Ascending aorta (tissue), 2 donors: ENCODE measurements at regions not wholly inside any gene's neighbourhood (a gene's known extent, or its start where the extent isn't known, plus 50 kb on each side); places are given as distances from the start of the nearest gene placed in this dataset.

Source experiments
- DNase-seq, 2 donors: peaks; one replicate each; pipeline ENCODE4 v3.0.0-alpha.2; 2019; ENCODE audit warnings: low spot score in 2 of 2
- H3K27ac ChIP-seq, 2 donors: fragments of 200-600 bp; sonication (generic); one replicate each; pipeline ENCODE4 v1.5.1; 2016 to 2017; ENCODE audit warnings: mild to moderate bottlenecking in 1 of 2
- H3K27me3 ChIP-seq: fragments of 200-600 bp; sonication (generic); one replicate; pipeline ENCODE4 v1.5.1; 2017
- H3K36me3 ChIP-seq, 2 donors: fragments of 200-600 bp; sonication (generic); one replicate each; pipeline ENCODE4 v1.5.1; 2016
- H3K4me1 ChIP-seq, 2 donors: fragments of 200-600 bp; sonication (generic); one replicate each; pipeline ENCODE4 v1.5.1; 2016 to 2017; ENCODE audit warnings: mild to moderate bottlenecking in 1 of 2
- H3K4me3 ChIP-seq, 2 donors: fragments of 200-600 bp; sonication (generic); one replicate each; pipeline ENCODE4 v1.5.1; 2016 to 2017; ENCODE audit warnings: mild to moderate bottlenecking in 1 of 2
- H3K9me3 ChIP-seq, 2 donors: fragments of 200-600 bp; sonication (generic); one replicate each; pipeline ENCODE4 v1.5.1; 2016
- intact Hi-C: fragments of 100-400 bp; cut with DNase I; formaldehyde crosslinking; loops from one replicate; pipeline ENCODE4 v1.15.1; 2023
- TF ChIP-seq, protein P1 (sequence below), 3 experiments: fragments of 200-600 bp in 2 of 3; fragments of 450-650 bp in 1 of 3; sonication (generic) in 2 of 3; IDR thresholded peaks; one replicate each; pipeline ENCODE4 v1.5.1; 2016 to 2019; ENCODE audit warnings: antibody characterized with exemption in 3 of 3, mild to moderate bottlenecking in 1 of 3, moderate library complexity in 1 of 3

DNA sequence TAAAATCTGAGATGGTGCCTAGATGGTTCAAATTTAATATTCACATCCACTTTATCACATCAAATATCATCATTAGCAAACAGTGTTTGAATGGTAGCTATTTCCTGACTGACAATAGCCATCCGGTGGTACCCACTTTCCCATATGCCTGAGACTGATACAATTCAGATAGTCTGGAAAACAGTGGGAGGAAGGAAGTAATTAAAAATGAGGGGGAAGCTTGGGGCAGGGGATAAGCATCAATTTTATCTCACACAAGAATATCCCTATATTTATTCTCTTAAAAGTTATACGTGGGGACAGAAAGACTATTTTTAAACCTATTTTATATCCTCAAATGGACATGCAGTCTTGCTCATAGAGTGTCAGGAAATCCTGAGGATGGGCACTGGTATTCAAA, 122.5 kb upstream of the GAP43 start:
- intact Hi-C loops, result no loop called here
- TF ChIP-seq, protein P1, sequence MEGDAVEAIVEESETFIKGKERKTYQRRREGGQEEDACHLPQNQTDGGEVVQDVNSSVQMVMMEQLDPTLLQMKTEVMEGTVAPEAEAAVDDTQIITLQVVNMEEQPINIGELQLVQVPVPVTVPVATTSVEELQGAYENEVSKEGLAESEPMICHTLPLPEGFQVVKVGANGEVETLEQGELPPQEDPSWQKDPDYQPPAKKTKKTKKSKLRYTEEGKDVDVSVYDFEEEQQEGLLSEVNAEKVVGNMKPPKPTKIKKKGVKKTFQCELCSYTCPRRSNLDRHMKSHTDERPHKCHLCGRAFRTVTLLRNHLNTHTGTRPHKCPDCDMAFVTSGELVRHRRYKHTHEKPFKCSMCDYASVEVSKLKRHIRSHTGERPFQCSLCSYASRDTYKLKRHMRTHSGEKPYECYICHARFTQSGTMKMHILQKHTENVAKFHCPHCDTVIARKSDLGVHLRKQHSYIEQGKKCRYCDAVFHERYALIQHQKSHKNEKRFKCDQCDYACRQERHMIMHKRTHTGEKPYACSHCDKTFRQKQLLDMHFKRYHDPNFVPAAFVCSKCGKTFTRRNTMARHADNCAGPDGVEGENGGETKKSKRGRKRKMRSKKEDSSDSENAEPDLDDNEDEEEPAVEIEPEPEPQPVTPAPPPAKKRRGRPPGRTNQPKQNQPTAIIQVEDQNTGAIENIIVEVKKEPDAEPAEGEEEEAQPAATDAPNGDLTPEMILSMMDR (IDR thresholded peaks at IDR 0.05), result no peak

DNA sequence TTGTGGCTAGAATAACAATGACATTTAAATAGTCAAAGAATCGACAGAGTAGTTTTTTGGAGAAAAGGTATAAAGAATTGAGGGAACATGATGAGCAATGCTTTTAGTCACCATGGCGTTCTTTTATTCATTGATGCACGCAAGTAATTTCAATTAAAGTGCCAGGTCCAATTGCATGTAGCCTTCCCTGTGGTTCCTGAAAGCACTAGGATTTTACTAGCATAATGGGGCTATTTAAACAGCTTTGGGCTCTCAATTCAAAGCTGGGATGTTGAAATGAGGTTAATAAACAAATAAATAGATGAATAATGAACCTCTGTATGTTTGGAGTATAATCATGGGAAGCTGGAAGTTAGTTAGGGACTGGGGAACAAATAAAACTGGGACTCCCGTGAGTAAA, 121.2 kb upstream of the GAP43 start:
- Histone ChIP-seq H3K36me3 (no peaks in the 10 kb centered on the region), H3K4me3 (no peak overlapping the region), H3K4me1 (no peaks in the 10 kb centered on the region), H3K27me3 (no peaks in the 10 kb centered on the region), H3K27ac (no peak overlapping the region), H3K9me3 (no peaks in the 10 kb centered on the region)
- intact Hi-C loops, result no loop called here
- TF ChIP-seq, protein P1 (IDR thresholded peaks at IDR 0.05), result no peak
- no peak for DNase-seq

More for the DNA sequence above, 122.5 kb upstream of the GAP43 start:
- Histone ChIP-seq H3K27ac (no peak overlapping the region), H3K36me3 (no peaks in the 10 kb centered on the region), H3K4me1 (no peaks in the 10 kb centered on the region), H3K9me3 (no peaks in the 10 kb centered on the region), H3K4me3 (no peak overlapping the region), H3K27me3 (no peaks in the 10 kb centered on the region)
- DNase-seq, result no peak

DNA sequence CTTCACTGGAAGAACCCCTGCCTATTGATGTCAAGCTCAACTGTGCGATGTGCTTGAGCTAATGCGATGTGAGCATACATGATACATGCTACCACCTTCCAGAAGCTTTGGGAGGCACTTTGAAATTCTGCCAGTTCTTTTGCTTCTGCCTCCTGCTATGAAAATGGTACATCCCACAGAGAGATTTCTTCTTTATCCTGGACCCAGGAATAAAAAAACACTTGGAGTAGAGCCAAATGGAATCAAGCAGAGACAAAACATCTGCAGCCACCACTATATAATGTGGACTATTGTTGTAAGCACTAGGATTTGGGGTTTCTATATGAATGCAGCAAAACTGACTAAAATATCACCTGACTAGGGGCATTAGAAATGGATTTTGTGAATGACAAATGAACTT, 119.9 kb upstream of the GAP43 start:
- DNase-seq, result no peak
- Histone ChIP-seq H3K4me1 (no peaks in the 10 kb centered on the region), H3K9me3 (no peaks in the 10 kb centered on the region), H3K36me3 (no peaks in the 10 kb centered on the region), H3K27ac (no peak overlapping the region), H3K4me3 (no peak overlapping the region), H3K27me3 (no peaks in the 10 kb centered on the region)
- intact Hi-C loops, result no loop called here
- TF ChIP-seq, protein P1 (IDR thresholded peaks at IDR 0.05), result no peak

DNA sequence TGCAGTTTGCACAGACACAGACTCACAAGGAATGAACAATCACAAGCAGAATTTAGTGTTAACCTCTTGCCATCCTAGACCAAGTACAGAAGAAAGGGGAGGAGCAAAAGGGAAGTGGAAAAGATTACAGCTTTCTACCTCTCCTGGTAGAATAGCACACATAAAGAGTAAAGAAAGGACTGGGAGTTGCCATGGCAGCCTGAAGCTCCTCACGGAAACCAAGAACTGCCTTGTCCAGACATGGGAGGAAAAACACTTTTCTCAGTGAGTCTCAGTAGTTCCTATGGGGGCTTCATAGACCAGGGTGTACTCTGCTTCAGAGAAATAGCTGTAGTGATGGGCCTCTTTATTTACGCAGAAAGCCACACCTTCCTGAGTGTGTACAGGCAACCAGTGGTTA, 114.7 kb upstream of the GAP43 start:
- TF ChIP-seq, protein P1 (IDR thresholded peaks at IDR 0.05), result no peak
- no peaks in the 10 kb centered on the region for H3K27me3 ChIP-seq
- H3K36me3 ChIP-seq, result no peaks in the 10 kb centered on the region
- intact Hi-C loops, result no loop called here
- H3K27ac ChIP-seq, result no peak overlapping the region
- H3K9me3 ChIP-seq, result no peaks in the 10 kb centered on the region
- H3K4me1 ChIP-seq, result no peaks in the 10 kb centered on the region
- DNase-seq, result no peak
- H3K4me3 ChIP-seq, result no peak overlapping the region

DNA sequence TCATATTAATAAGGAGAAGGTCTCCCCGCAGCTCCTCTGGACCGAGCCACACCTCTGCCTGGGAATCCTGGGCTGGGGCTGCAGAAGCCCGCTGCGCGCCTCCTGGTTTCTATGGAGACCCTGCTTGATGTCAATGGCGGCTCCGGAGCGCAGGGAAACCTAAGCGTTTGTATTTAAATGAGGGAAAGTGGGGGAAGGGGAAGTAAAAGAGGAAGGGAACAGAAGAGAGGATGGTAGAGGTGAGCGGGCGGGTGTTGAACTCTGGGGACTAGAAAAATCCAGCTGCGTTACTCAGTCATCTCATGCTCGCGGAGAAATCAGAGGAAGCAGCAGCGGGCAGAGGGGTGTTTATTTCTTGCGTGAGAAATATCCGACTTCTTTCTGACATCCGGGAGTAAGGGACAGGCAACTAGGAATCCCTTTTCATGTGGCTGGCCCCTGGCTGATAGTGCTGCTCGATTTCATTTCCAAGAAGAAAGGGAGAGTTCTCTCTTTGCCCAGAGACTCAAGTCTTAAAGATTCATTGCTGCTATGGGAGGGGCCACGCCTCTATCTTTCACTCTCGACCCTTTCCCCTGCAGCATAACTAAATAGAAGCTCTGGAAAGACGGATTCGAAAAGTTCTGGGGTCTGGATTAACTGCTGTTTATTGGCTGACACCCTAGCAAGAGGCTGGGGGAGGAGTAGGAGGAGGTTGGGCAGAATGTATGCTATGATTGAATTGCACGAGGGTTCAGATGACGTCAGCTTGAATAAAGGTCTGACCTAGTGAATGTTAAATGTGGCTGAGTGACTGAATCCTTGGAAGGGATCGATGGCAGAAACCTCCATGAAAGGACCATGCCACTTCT, 110.5 kb upstream of the GAP43 start:
- TF ChIP-seq, protein P1 (IDR thresholded peaks at IDR 0.05), result no peak
- Histone ChIP-seq H3K36me3 (no peaks in the 10 kb centered on the region), H3K27me3 (no peaks in the 10 kb centered on the region), H3K4me3 (peak overlapping the region; percentile 52 to 70), H3K27ac (peak overlapping the region; percentile 17 to 44), H3K4me1 (no peaks in the 10 kb centered on the region), H3K9me3 (no peaks in the 10 kb centered on the region)
- intact Hi-C loops, result loop anchor here (5.0 to 10.0 kb wide), 2 partner anchors 235 to 298 kb away; no protein-coding TSS in a partner anchor
- DNase-seq, result peak in 1 of 2 donors; percentile 61
